Glomerular visceral epithelial cell (primary cell): ENCODE measurements at regions not wholly inside any gene's neighbourhood (a gene's known extent, or its start where the extent isn't known, plus 50 kb on each side); places are given as distances from the start of the nearest gene placed in this dataset.
A peak's percentile ranks its signal among the peaks of the same experiment; 100 is the strongest.
"Not testable (repeated sequence)": the region's sequence is repeated elsewhere in the genome, so short reads cannot be mapped to it uniquely, and the experiment has no call there.

Experiments
- DNase-seq: peaks from one replicate; pipeline ENCODE4 v3.0.0-alpha.2; 2016; ENCODE audit errors: extremely low spot score

DNA sequence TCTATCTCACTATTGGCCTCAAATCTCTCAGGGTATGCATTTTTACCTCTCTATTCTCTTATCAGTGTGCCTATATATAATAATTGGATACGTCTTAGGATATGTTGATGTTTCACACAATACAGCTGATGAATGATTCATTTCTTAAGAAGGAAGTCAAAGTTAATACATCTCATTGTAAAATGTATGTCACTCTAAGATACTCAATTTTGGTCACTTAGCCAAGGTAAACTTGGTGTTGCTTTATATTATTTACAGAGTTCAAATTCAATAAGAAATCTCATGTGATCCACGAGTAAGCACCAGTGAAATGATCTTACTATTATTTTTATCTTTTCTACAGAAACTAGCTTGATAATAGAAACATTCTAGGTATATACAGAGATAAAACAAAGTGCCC is 1266.5 kb downstream of the JRKL start:
- no peak for DNase-seq

DNA sequence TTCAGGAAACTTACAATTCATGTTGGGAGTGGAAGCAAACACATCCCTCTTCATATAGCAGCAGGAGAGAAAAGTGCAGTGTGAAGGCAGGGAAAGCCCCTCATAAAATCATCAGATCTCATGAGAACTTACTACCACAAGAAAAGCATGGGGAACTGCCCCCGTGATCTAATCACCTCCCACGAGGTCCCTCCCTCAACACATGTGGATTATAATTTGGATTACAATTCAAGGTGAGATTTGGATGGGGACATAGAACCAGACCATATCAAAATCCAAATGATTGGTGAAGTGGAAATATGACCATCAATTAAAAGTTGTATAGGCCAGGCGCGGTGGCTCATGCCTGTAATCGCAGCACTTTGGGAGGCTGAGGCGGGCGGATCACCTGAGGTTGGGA is 1268.0 kb downstream of the JRKL start:
- DNase-seq = no peak

DNA sequence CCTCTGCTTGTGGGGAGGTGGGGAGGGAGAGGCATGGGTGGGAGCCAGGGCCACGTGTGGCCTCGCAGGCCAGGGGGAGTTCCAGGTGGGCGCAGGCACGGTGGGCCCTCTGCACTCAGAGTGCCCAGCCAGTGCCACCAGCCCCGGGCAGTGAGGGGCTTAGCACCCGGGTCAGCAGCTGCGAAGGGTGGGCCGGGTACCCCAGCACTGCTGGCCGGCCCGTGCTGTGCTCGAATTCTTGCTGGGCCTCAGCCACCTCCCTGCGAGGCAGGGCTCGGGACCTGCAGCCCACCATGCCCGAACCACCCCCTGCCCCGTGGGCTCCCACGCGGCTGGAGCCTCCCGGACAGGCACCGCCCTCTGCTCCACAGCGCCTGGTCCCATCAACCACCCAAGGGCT is 1277.2 kb downstream of the JRKL start:
- DNase-seq = no peak

DNA sequence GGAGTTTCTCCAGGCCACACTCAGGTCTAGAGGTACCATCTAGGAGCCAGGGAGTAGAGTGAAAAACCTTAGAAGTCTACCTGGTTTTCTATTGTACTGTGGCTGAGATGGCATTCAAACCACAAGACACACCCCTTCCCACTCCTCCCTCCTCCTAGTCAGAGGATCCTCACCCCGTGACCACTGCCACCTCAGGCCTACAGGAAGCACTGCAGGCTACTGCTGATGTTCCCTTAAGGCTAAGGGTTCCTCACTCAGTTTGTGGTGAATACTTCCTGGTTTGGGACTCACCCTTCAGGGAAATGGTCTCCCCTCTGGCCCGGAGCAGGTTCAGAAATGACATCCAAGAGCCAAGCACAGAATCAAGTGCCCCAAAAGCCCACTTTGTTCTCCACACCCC is 1293.9 kb downstream of the JRKL start:
- peak; percentile 16 for DNase-seq

DNA sequence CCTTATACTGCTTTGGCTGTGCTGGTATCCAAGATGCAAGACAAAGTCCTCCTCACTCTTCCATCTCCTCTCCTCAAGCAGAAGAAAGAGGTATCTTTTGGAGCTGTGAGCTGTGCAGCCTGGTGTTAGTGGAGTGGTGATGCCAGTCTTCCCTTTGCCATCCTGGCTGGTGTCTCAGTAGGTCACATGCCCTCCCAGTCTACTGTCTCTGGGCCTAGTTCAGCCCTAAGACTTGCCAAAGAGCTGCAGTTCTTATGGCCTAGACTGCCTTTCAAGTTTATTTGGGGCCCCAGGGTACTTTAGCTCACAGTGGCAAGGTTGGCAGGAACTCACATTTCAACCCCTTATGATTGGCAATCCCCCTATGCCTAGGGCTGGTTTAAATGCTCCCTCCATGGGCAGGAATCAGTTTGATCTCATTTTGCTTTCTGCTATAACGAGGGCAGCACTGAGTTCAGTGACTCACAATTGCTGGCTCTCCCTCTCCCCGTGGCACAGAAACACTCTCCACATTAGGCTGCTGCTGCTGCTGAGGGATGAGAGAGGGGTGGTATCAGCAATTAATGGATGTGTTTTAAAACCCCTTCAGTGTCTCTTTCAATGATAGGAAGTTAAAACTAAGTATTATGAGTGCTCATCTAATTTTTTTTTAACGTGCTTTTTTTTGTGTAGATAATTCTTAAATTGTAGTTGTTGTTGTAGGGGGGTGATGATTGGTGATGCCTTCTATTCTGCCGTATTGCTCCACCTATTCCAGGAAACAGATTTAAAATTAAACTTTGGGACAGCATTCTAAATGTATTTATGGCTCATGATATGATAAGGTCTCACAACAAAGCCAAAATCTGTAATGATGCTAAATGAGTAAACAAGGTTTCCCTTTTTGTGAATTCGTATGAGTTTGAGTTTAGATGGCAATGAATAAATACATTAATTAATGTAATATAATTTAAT is 1295.0 kb downstream of the JRKL start:
- DNase-seq = no peak

DNA sequence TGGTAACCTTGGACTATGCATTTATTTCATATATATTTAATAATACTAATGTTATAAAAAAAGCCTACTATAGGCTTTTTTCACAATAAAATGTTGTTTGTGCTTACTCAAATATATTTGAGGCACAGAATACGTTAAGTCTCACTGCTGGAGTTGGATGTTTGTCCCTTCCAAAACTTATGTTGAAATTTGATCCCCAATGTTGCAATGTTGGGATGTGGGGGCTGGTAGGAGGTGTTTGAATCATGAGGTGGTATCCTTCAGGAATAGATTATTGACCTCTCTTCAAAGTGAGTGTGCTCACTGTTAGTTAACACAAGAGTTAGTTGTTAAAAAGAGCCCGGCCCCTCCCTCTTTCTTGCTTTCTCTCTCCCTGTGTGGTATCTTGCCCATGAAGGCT is 1295.9 kb downstream of the JRKL start:
- DNase-seq = no peak

DNA sequence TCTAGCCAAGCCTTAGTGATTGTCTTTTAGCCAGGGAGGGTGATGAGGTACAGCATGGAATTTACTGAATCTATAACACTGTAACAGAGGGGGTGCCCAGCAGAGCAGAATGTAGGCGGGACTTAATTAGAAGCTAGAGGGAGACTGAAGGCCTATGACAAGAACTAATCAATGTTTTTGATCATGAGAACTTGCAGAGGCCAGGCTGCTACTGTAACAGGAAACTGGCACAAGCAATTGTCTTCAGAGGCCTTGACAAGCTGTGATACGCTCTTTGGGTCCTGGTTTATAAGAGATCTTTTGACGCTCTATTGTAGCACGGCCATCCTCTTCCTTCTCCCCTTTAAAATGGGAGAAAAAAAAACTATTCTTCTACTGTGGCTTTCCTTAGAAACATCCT is 1297.3 kb downstream of the JRKL start:
- no peak for DNase-seq

DNA sequence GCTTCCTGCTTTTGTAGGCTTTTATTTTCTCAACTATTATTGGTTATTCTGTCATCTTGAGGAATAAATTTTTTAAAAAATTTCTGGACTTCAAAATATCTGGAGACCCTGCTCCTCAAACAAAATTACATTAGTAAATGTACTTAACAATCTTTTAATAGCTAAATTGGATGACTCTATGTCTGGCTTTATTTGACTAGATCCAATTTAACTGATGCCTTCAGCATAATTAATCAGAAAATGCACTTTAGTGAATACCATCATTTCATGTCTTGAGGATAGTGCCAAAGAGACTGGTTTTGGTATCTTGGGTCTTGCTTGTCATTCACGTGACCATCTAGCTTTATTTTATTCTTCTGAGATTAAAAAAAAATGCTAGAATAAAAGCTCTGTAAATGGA is 1301.2 kb downstream of the JRKL start:
- no peak for DNase-seq

DNA sequence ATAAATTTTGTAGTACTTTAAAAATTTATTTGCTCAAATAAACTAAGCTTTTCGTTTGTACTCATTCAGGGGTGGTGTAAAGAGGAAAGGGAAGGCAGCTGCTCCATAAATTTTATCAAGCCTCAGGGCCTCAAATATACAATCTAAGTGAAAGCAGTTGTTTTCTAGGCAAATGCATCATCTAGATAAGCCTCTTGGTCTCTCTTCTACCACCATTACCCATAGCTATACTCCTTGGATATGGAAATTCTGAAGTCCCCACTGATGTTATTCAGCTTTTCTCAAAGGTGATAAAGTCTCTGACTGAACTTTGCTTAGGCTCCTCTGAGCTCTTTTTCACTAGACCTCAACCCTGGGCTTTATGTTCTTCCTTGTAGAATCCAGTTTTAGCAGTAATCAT is 1313.1 kb downstream of the JRKL start:
- no peak for DNase-seq

DNA sequence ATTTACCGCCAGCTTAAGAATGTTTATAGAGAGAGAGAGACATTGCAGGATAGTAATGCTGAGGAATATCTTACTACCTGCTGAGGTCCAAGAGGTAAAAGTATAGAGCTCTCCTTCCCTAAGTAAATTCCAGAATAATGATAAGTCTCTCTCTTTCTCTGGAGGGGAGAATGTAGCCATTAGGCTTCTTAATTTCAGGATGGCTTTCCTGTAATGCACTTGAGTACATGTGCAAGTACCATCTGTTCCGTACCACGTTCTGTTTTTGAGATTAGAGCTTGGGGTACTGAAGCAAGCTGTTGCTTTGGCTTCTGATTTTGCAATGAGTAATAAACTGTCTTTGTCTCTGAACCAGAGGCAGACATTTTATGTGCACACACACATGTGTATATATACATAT is 1314.0 kb downstream of the JRKL start:
- no peak for DNase-seq

DNA sequence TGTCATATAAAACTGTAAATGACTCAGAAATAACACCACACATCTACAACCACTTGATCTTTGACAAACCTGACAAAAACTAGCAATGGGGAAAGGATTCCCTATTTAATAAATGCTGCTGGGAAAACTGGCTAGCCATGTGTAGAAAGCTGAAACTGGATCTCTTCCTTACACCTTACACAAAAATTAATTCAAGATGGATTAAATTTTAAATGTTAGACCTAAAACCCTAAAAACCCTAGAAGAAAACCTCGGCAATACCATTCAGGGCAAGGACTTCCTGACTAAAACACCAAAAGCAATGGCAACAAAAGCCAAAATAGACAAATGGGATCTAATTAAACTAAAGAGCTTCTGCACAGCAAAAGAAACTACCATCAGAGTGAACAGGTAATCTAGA is 1315.3 kb upstream of the CNTN5 start:
- not testable (repeated sequence) for DNase-seq

DNA sequence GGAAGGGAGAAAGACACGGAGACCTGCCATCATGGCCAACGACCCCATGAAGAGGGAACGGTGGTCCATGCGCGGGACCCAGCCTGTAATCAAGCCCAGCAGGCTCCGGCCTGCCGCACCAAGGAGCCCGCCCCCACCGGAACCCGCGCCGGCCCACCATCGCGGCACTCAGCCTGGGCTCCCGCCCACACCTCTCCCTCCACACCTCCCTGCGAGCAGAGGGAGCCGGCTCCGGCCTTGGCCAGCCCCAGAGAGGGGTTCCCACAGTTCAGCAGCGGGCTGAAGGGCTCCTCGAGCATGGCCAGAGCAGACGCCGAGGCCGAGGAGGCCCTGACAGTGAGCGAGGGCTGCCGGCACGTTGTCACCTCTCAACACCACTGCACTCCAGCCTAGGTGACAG is 1302.8 kb upstream of the CNTN5 start:
- DNase-seq = no peak

DNA sequence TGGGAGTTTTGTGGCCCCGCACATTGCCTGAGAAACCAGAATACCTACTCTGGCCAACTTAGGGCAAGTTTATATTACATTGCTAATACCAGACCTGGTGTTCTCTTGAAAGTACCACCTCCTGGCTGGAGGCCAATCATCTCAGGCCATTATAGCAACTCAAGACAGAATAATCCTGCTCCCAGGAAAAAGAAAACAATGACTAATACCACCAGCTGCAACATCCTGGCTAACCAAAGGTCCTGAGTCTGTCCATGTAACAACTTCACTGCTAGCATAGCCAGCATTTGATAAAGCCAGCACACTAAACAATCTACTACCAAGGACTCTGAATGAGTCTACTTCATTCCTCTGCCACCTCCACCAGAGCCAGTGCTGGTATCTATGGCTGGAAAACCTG is 1298.7 kb upstream of the CNTN5 start:
- DNase-seq = peak; percentile 95

DNA sequence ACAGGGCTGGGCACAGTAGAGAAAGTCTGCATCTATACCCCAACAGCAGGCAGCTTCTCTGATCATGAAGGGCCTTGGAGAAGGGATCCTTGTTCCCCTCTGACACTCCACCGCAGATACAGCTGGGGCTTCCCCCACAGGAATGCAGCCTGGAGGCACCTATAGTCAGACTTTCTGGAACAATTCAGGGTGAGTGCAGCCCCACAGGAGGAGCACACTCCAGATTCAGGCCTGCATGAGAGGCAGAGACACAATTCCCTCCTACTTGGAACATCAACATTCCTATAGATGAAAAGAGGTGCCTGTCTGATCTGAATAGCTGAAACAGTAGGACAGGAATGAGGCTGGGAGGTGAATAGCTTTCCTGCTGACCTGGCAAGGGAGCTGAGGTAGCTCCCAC is 1298.0 kb upstream of the CNTN5 start:
- peak; percentile 7 for DNase-seq

DNA sequence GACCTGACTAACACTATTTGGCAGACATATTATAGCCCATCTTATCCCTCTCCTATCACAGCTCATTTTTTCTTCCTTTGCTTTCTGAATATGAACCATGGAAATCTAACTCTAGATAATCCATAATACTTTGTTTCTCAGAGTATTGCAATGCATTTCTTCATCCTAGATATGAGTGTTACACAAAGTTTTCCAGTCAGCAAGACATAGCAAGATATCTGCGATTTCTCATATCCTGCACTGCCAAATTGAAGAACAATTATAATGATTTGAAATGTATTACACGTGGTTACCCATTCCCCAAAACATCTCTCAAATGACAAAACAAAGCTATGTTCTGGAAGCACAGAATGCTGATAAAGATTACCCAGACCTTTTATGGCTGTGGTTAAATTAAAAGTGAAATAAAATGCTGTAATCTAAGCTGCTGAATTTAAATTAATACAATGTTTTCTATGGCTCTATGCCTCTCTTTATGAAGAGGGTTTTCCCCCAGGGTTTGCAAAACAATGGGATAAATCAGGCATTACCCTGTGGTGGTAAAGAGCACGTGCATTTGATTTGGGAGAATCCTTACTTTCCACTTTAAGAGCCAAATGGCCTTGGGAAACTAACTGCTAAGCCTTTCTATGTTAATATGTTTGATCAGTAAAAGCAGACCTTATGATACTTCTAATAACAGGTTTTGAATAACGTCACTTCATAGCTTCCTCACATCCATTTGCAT is 1291.0 kb upstream of the CNTN5 start:
- no peak for DNase-seq

DNA sequence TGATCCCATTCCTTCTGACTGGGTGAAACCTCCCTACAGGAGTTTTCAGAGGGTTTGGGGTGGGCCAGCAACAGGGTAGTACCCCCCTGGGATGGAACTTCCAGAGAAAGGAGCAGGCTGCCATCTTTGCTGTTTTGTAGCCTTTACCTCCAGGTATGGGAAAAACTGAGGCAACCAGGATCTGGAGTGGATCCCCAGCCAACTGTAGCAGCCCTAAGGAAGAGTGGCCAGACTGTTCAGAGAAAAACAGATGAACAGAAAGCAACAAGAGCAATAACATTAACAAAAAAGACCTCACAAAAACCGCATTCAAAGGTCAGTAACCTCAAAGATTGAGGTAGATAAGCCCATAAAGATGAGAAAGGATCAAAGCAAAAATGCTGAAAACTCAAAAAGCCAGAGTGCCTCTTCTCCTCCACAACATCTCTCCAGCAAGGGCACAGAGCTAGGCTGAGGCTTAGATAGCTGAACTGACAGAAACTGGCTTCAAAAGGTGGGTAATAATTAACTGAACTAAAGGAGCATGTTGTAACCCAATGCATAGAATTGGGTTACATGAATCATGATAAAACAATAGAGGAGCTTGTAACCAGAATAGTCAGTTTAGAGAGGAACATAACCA is 1288.6 kb upstream of the CNTN5 start:
- DNase-seq = peak; percentile 55

DNA sequence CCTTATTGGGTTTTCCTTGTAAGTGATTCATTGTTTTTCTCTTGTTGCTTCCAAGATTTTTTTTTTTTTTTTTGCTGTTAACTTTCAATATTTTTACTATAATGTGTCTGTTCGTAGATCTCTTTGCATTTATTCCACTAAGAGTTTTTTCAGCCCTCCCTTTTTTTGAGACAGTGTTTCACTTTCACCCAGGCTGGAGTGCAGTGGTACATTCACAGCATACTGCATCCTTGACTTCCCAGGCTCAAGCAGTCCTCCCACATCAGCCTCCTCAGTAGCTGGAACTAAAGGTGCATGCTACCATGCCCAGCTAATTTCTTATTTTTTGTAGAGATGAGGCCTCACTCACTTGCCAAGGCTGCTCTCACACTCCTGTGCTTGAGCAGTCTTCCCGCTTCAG is 1282.0 kb upstream of the CNTN5 start:
- no peak for DNase-seq

DNA sequence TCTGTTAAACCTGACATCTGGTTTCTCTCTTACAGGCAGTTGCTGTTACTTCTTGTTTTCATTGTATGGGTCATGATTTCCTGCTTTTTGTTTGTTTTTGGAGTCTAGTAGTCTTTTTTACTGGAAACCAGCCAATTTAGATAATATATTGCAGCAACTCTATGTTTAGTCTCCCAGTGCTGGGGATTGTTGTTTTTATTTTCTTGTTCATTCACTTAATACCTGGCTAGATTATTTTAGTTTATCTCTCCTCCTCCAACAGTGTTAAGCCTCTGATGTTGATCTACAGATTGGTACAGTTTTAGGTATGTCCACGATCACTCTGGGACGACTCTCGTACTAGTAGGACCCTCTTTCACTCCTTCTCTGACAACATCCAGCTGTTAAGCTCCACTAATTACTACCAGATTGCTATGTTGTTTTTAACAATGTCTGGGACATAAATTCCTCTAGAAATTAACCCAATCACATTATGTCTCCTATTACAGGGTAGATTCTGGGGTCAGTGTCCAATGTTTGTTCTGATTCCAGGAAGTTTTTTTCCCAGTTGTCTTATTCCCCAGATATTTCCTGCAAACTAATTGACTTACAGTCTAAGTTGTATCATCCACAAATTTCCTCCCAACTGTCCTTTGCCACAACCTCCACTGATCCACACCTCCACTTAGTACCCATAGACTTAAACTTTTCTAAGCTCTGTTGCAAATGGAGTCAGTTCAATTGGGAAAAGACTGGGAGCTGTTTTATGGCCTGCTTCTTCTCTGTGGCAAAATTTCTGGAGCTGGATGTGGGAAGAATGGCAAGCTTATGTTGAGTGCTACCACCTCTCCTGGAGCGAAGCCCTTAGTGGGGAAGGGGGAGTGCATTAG is 1280.6 kb upstream of the CNTN5 start:
- DNase-seq = no peak

DNA sequence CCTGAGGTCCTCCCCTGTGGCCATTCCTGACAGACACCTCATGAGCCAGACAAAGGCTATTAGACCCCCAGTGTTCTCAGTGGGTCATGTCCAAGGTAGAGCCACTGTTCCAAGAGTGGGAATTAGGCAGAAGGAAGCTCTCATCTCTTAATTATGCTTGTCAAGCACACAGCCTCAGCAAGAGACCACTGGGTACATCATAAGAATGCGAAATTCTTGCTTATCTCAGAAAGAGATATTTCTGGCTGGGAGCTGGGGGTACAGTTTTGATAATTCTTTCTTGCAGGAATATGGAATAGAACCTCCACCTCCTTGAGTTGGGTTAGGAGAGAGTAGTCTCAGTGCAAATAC is 1280.0 kb upstream of the CNTN5 start:
- no peak for DNase-seq

DNA sequence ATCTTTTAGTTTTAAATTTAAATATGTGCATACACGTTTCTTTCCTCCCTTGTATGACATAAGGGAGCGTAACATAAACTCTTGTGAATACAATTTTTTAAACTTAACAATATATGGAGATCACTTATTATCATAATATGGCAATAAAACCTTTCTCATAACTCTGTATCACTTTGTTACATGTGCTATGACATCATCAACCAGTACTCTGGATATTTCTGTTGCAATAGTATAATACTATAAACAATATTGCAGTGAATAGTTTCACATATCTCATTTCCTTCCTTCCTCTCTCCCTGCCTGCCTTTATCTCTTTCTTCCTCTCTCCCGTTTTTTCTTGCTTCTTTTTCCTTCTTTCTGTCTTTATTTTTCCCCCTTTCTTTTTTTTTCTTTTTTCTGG is 1278.0 kb upstream of the CNTN5 start:
- DNase-seq = no peak

DNA sequence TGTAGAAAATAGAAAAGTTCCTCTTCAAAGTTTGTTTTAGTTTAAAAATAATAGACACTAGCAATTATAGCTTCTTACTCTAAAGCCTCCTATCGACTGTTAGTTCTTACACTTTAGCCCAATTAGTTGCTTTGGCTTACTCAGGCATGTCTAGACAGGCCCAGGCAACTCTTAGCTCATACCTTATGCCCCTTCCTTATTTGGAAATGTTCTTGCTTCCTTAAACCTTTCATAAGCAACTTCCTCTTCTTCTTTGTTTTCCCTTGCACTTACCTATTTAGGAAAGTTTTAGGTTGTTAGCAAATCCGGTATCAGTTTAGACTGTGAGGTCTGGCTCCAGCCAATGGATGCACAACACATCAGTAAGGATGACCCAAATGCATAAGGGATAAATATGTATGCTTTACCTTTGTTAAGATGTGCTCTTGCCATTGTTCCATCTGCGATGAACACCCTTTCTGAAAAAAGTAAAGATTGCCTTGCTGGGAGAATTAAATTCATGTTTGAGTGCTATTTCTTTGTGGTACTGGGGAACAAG is 1277.5 kb upstream of the CNTN5 start:
- peak; percentile 39 for DNase-seq
